Gastroesophageal sphincter (tissue), 4 donors: ENCODE measurements at regions not wholly inside any gene's neighbourhood (a gene's known extent, or its start where the extent isn't known, plus 50 kb on each side); places are given as distances from the start of the nearest gene placed in this dataset.

Source experiments
- ATAC-seq: fragments of 150-250 bp; one replicate; pipeline ENCODE4 v1.9.1; 2016; ENCODE audit warnings: mild to moderate bottlenecking, moderate library complexity
- H3K27ac ChIP-seq, 4 donors: fragments of 200-600 bp; sonication (generic) in 3 of 4; 1 replicate in 3 of 4; 2 replicates in 1 of 4; pipeline ENCODE4 v1.5.1; 2016 to 2019
- H3K27me3 ChIP-seq: fragments of 200-600 bp; sonication (generic); one replicate; pipeline ENCODE4 v1.5.1; 2019
- H3K36me3 ChIP-seq, 2 donors: fragments of 200-600 bp; sonication (generic); one replicate each; pipeline ENCODE4 v1.5.1; 2019; ENCODE audit warnings: control low read depth in 1 of 2
- H3K4me1 ChIP-seq, 3 donors: fragments of 200-600 bp; sonication (generic); 1 replicate in 2 of 3; 2 replicates in 1 of 3; pipeline ENCODE4 v1.5.1; 2016 to 2019; ENCODE audit warnings: control low read depth in 2 of 3
- H3K4me3 ChIP-seq, 2 donors: fragments of 200-600 bp; sonication (generic); one replicate each; pipeline ENCODE4 v1.5.1; 2019; ENCODE audit warnings: mild to moderate bottlenecking in 1 of 2, moderate library complexity in 1 of 2
- H3K9me3 ChIP-seq, 3 donors: fragments of 200-600 bp; sonication (generic); one replicate each; pipeline ENCODE4 v1.5.1; 2017 to 2019; ENCODE audit warnings: control low read depth in 2 of 3
- EP300 ChIP-seq: sonication (generic); formaldehyde crosslinking; IDR thresholded peaks from one replicate; pipeline ENCODE4 v1.6.1; 2017; ENCODE audit warnings: antibody characterized with exemption, mild to moderate bottlenecking
- POLR2A ChIP-seq, 2 donors: fragments of 450-650 bp; IDR thresholded peaks; one replicate each; pipeline ENCODE4 v1.6.1; 2017; ENCODE audit warnings: antibody characterized with exemption in 2 of 2, mild to moderate bottlenecking in 2 of 2, moderate library complexity in 1 of 2
- POLR2AphosphoS5 ChIP-seq: sonication (generic); formaldehyde crosslinking; IDR thresholded peaks from one replicate; pipeline ENCODE4 v1.6.1; 2017; ENCODE audit warnings: antibody characterized with exemption
- WGBS, 2 donors: methylation state at CpG; one replicate each; pipeline ENCODE4 v1.1.5; 2018; ENCODE audit warnings: low coverage in 1 of 2; 5-methylcytosine and 5-hydroxymethylcytosine counted together
- TF ChIP-seq, protein P1 (sequence below), 4 experiments: fragments of 200-600 bp in 2 of 4; fragments of 450-650 bp in 2 of 4; sonication (generic) in 1 of 4; IDR thresholded peaks; one replicate each; pipeline ENCODE4 v1.5.1; 2017 to 2019; ENCODE audit warnings: antibody characterized with exemption in 4 of 4, mild to moderate bottlenecking in 2 of 4, moderate library complexity in 2 of 4

DNA sequence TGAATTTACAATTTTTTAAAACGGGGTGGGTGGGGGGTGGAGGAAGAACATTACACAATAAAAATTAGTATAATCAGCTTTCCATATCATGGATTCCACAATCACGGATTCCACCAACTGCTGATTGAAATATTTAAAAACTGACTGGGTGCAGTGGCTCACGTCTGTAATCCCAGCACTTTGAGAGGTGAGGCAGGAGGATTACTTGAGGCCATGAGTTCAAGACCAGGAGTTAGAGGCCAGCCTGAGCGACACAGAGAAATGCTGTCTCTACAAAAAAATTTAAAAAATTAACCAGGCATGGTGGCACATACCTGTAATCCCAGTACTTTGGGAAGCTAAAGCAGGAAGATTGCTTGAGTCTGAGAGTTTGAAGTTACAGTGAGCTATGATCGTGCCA lies 254.7 kb downstream of the ATG4C start:
- TF ChIP-seq POLR2A (IDR thresholded peaks at IDR 0.05) (no peak), POLR2AphosphoS5 (no peak), EP300 (no peak)
- TF ChIP-seq, protein P1, sequence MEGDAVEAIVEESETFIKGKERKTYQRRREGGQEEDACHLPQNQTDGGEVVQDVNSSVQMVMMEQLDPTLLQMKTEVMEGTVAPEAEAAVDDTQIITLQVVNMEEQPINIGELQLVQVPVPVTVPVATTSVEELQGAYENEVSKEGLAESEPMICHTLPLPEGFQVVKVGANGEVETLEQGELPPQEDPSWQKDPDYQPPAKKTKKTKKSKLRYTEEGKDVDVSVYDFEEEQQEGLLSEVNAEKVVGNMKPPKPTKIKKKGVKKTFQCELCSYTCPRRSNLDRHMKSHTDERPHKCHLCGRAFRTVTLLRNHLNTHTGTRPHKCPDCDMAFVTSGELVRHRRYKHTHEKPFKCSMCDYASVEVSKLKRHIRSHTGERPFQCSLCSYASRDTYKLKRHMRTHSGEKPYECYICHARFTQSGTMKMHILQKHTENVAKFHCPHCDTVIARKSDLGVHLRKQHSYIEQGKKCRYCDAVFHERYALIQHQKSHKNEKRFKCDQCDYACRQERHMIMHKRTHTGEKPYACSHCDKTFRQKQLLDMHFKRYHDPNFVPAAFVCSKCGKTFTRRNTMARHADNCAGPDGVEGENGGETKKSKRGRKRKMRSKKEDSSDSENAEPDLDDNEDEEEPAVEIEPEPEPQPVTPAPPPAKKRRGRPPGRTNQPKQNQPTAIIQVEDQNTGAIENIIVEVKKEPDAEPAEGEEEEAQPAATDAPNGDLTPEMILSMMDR (IDR thresholded peaks at IDR 0.05) = no peak

DNA sequence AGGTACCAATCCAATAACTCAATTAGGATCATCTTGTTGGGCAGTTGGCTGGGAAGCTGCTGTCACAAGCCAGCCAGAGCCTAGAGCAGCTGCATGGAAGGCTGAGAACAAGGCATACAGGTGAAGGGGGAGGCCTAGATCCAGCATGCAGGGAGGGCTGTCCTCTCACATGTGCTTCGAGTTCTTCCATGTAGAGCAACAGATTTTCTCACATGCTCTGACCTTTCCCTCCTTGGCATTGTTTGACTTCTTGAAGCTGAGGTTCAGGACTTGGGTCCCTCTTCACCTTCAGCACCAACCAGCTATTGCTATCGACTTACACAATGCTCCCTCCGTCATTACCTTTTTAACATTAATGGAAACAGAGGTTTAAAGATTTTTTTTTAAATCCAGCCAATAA lies 257.7 kb downstream of the ATG4C start:
- 80 to 91% methylated on average over 3 of the region's 3 CpGs for WGBS, 2 donors
- Histone ChIP-seq H3K27ac (no peak overlapping the region), H3K4me3 (no peak overlapping the region), H3K4me1 (no peaks in the 10 kb centered on the region), H3K36me3 (no peaks in the 10 kb centered on the region), H3K9me3 (no peaks in the 10 kb centered on the region), H3K27me3 (no peaks in the 10 kb centered on the region)
- TF ChIP-seq POLR2AphosphoS5 (no peak), POLR2A (IDR thresholded peaks at IDR 0.05) (no peak), EP300 (no peak)
- TF ChIP-seq, protein P1 (IDR thresholded peaks at IDR 0.05) = no peak
- ATAC-seq = no peak

More for the DNA sequence above, 254.7 kb downstream of the ATG4C start:
- no peak overlapping the region for H3K27ac ChIP-seq
- H3K4me1 ChIP-seq = no peaks in the 10 kb centered on the region
- ATAC-seq = no peak
- H3K36me3 ChIP-seq = no peaks in the 10 kb centered on the region
- H3K27me3 ChIP-seq = no peaks in the 10 kb centered on the region
- H3K4me3 ChIP-seq = no peak overlapping the region
- 75 to 84% methylated on average over 3 to 5 of the region's 5 CpGs for WGBS, 2 donors
- H3K9me3 ChIP-seq = no peaks in the 10 kb centered on the region

DNA sequence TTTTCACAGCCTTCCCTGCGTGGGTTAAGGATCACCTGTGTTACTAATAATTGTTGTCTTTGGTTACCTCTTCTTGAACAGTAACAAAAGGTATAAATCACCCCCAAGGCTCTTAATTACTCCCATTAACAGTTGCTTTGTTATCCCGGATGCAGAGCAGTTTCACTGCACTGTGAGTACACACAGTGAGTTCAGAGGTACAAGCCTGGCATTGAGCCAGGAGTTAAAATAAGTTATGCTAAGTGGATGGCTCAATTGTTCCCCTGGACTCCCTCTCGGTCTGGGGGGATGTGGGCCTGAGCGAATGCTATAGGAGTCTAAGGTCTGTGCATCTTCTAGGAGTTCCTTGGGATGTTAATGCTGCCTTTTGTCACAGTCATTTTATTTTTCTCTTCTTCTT lies 258.3 kb downstream of the ATG4C start:
- no peak for ATAC-seq
- Histone ChIP-seq H3K27me3 (no peaks in the 10 kb centered on the region), H3K27ac (no peak overlapping the region), H3K4me3 (no peak overlapping the region), H3K4me1 (no peaks in the 10 kb centered on the region), H3K36me3 (no peaks in the 10 kb centered on the region), H3K9me3 (no peaks in the 10 kb centered on the region)
- no peak for TF ChIP-seq EP300
- no peak for TF ChIP-seq POLR2AphosphoS5
- no peak for TF ChIP-seq POLR2A (IDR thresholded peaks at IDR 0.05)
- TF ChIP-seq, protein P1 (IDR thresholded peaks at IDR 0.05) = no peak
- 17 to 32% methylated on average over 1 to 4 of the region's 4 CpGs for WGBS, 2 donors

DNA sequence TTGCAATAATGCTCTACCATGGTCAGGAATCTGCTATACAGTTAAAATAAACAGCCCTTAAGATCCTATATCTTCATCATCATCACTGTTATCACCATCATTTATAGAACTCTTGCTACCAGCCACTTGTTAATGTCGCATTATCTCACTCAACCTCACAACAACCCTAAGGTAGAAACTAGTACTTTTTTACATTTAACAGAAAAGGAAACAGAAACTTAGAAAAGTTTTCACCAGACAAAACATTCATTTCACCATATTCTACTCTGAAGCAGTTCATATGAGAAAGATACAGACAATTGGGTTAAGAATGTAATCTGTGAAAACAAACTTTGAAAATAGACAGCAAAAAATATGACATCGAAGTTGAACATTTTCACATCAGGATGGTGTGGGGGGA lies 262.6 kb downstream of the ATG4C start:
- Histone ChIP-seq H3K4me1 (no peaks in the 10 kb centered on the region), H3K9me3 (no peaks in the 10 kb centered on the region), H3K27ac (no peak overlapping the region), H3K27me3 (no peaks in the 10 kb centered on the region), H3K36me3 (no peaks in the 10 kb centered on the region), H3K4me3 (no peak overlapping the region)
- TF ChIP-seq POLR2A (IDR thresholded peaks at IDR 0.05) = no peak
- TF ChIP-seq, protein P1 (IDR thresholded peaks at IDR 0.05) = no peak
- no peak for TF ChIP-seq POLR2AphosphoS5
- no peak for TF ChIP-seq EP300
- WGBS, 2 donors = 75 to 80% methylated on average over 1 to 2 of the region's 2 CpGs
- ATAC-seq = no peak

DNA sequence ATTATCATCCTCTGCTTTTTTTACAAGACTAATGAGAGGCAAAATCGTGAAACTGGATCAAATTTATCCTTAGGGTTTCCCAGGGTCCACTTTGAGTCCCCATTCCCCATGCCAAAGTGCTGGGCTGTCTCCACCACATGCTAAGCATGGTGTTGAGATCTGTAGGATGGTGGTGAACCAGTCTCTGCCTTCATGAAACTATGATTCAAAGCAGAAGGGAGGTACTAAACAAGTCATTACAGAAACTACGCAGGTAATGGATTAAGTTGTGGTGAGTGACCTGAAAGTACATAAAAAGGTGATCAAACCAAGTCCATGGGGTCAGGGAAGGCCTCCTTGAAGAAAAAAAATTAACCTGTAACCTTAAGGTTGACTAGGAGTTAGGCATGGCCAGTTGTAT lies 265.2 kb downstream of the ATG4C start:
- no peak overlapping the region for H3K27ac ChIP-seq
- no peaks in the 10 kb centered on the region for H3K36me3 ChIP-seq
- H3K27me3 ChIP-seq = no peaks in the 10 kb centered on the region
- TF ChIP-seq EP300 (no peak), POLR2AphosphoS5 (no peak), POLR2A (IDR thresholded peaks at IDR 0.05) (no peak)
- TF ChIP-seq, protein P1 (IDR thresholded peaks at IDR 0.05) = no peak
- H3K4me3 ChIP-seq = no peak overlapping the region
- H3K4me1 ChIP-seq = no peaks in the 10 kb centered on the region
- H3K9me3 ChIP-seq = no peaks in the 10 kb centered on the region
- no peak for ATAC-seq
- 73% methylated on average over 2 of the region's 2 CpGs; no CpG with 5 or more reads in 1 of the 2 donors for WGBS, 2 donors
